DND-41 (cell line): ENCODE measurements at regions not wholly inside any gene's neighbourhood (a gene's known extent, or its start where the extent isn't known, plus 50 kb on each side); places are given as distances from the start of the nearest gene placed in this dataset.

Experiments
- EZH2 ChIP-seq: IDR thresholded peaks from 3 replicates; pipeline ENCODE4 v1.6.1; 2012; ENCODE audit warnings: borderline replicate concordance, low read depth, mild to moderate bottlenecking, moderate library complexity, low read length, inconsistent platforms; ENCODE audit not compliant: severe bottlenecking
- TF ChIP-seq, protein P1 (sequence below): IDR thresholded peaks from 2 replicates; pipeline ENCODE4 v1.5.1; 2012; ENCODE audit warnings: borderline replicate concordance, low read length, moderate library complexity, mild to moderate bottlenecking; ENCODE audit not compliant: poor library complexity, severe bottlenecking; ENCODE audit errors: extremely low read depth

DNA sequence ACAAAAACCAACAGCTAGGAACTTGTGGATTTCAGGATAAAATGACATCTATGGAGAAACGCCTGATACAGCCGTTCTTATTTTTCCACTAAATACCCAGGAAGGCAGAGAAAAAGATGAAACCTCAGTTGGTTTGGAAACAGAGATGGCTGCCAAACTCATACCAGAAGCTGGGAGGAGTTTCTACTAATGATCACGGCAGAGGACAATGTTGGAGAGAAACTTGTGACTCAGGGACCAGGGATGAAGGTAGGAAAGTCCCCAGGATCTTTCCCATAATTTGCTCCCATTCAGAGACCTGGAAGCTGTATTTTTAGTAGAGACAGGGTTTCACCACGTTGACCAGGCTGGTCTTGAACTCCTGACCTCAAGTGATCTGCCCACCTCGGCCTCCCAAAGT, 187.1 kb upstream of the IER5L start:
- TF ChIP-seq, protein P1, sequence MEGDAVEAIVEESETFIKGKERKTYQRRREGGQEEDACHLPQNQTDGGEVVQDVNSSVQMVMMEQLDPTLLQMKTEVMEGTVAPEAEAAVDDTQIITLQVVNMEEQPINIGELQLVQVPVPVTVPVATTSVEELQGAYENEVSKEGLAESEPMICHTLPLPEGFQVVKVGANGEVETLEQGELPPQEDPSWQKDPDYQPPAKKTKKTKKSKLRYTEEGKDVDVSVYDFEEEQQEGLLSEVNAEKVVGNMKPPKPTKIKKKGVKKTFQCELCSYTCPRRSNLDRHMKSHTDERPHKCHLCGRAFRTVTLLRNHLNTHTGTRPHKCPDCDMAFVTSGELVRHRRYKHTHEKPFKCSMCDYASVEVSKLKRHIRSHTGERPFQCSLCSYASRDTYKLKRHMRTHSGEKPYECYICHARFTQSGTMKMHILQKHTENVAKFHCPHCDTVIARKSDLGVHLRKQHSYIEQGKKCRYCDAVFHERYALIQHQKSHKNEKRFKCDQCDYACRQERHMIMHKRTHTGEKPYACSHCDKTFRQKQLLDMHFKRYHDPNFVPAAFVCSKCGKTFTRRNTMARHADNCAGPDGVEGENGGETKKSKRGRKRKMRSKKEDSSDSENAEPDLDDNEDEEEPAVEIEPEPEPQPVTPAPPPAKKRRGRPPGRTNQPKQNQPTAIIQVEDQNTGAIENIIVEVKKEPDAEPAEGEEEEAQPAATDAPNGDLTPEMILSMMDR: no peak
- TF ChIP-seq EZH2: no peak
